Lower leg skin (tissue), 3 donors: ENCODE measurements at regions not wholly inside any gene's neighbourhood (a gene's known extent, or its start where the extent isn't known, plus 50 kb on each side); places are given as distances from the start of the nearest gene placed in this dataset.

Experiments
- POLR2A ChIP-seq, 2 donors: fragments of 450-650 bp; IDR thresholded peaks; one replicate each; pipeline ENCODE4 v1.6.1; 2016 to 2017; ENCODE audit warnings: antibody characterized with exemption in 2 of 2, mild to moderate bottlenecking in 1 of 2, moderate library complexity in 1 of 2
- TF ChIP-seq, protein P1 (sequence below), 3 donors: fragments of 450-650 bp; IDR thresholded peaks; one replicate each; pipeline ENCODE4 v1.5.1; 2016; ENCODE audit warnings: antibody characterized with exemption in 3 of 3, mild to moderate bottlenecking in 3 of 3, moderate library complexity in 2 of 3

DNA sequence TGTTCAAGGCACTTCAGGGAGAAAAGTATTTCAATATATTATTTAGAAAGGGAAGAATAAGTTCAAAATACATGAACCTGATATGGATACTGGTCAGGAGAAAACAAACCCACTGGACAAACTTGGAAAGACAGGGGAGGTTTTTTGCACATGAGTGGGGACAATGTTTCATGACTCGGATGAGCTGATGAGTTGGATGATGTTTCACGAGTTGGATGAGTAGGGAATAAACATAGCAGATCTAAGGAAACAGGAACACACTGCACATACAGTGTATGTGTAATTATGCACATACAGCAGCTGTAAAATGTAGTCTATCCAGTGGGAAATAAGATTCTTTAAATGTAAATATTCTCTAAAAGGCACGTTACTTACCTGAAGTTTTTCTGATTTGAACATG, 682.9 kb upstream of the ADAMTS5 start:
- no peak for TF ChIP-seq POLR2A (IDR thresholded peaks at IDR 0.05)
- TF ChIP-seq, protein P1, sequence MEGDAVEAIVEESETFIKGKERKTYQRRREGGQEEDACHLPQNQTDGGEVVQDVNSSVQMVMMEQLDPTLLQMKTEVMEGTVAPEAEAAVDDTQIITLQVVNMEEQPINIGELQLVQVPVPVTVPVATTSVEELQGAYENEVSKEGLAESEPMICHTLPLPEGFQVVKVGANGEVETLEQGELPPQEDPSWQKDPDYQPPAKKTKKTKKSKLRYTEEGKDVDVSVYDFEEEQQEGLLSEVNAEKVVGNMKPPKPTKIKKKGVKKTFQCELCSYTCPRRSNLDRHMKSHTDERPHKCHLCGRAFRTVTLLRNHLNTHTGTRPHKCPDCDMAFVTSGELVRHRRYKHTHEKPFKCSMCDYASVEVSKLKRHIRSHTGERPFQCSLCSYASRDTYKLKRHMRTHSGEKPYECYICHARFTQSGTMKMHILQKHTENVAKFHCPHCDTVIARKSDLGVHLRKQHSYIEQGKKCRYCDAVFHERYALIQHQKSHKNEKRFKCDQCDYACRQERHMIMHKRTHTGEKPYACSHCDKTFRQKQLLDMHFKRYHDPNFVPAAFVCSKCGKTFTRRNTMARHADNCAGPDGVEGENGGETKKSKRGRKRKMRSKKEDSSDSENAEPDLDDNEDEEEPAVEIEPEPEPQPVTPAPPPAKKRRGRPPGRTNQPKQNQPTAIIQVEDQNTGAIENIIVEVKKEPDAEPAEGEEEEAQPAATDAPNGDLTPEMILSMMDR (IDR thresholded peaks at IDR 0.05) = no peak
